NCI-H446 (cell line): ENCODE measurements at regions not wholly inside any gene's neighbourhood (a gene's known extent, or its start where the extent isn't known, plus 50 kb on each side); places are given as distances from the start of the nearest gene placed in this dataset.
"Not testable (repeated sequence)": the region's sequence is repeated elsewhere in the genome, so short reads cannot be mapped to it uniquely, and the experiment has no call there.

ENCODE experiments used
- DNase-seq, 2 experiments: peaks; one replicate each; lab custom pipeline; 2025; lab: John Stamatoyannopoulos, UW

GRCh38 chr2:209300766-209301165 is 123.1 kb upstream of the MAP2 start:
- not testable (repeated sequence) for DNase-seq

DNA sequence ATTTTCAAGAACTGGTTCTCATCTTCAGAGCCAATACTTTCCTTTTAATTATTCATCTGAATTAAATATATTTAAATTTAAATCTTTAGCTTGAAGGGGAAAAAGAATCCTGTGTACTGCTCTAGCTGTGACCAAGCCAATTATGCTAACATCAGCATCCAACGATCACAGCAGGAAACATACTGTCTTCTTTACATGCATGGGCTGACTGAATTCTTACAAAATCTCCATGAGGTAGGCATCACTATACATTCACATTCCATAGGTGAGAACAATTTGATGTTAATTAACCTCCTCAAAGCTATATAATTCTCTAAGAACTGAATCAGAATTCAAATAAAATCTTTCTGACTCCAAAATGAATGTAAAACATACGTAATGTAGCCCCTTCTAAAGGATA is 118.8 kb upstream of the MAP2 start:
- no peak for DNase-seq

GRCh38 chr2:209305746-209306196 is 118.1 kb upstream of the MAP2 start:
- DNase-seq, result no peak

DNA sequence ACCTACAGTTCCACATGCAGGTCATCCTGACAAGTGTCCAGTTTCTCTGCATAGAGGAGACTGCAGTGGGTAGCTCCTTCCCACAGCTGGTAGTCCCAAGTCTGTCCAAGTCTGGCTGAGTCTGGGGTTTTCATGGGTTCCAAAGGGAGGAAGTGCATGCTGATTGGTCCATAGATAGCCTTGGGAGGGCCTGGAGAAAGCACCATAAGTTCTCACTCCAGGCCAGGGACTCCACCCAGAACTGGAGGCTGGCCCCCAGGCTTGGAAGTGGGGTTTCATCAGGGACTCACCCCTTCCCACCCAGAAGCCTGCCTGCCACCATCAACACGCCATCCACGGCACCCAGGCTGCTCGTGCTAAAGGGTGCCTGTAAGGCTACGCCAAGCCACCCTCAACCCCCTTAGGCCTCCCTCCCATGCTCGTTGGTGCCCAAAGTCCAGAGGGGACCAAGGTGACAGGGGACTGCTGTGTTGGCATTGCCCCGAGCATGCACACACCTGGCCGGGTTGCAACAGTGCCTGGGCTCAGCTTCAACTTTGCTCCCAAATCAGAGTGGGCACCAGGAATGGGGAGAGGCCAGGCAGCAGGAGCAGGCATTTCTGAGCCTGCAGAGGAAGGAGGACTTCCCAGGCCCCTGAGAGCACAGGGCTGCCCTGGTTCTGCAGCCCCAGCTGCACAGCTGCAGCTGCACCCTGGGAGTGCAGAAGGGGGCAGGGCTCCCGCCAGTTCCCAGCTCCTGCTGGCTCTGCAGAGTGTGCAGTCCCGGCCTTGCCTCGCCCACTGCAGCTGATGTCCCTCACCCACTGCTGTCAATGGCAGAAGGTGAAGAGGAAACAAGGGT is 116.5 kb upstream of the MAP2 start:
- DNase-seq, result no peak

DNA sequence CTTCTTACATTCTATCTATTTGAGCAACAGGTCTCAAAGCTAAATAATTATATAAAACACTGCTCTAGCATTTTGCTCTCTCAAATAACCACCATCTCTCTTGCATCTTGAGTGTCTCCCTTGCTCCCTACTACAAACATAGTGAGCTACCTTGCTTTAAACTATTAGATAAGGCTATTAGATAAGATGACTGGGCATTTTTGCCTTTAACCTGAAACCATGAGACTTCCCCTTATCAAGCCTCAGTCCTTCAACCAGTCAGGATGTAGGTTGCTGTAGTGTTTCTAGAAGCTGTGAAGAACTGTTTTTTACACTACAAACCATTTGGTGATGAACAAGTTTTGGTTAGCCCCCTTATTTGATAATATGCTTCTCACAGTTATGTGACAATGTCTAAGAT is 115.4 kb upstream of the MAP2 start:
- no peak for DNase-seq

- no peak for DNase-seq
Observed at GRCh38 chr2:209311948-209312347, 111.9 kb upstream of the MAP2 start.

- not testable (repeated sequence) for DNase-seq
Observed at GRCh38 chr2:209312450-209312849, 111.4 kb upstream of the MAP2 start.

DNA sequence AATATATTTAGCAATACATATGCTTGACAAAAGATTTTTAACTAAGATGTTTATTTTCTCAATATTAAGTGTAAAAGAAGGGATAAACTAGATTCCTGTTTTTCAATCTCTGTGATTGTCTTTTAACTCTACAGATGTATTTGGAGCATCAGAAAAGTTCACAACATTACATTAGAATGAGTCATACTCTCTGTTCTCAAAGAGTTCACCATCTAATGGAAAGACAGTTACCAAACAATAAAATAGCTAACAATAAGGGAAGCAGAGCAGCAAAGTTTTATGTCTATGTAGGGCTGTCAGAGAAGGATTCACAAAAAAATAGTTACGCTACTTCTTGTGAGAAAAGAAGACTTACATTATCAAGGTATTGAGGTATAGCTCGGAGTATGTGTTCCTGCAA is 109.2 kb upstream of the MAP2 start:
- DNase-seq, result no peak

DNA sequence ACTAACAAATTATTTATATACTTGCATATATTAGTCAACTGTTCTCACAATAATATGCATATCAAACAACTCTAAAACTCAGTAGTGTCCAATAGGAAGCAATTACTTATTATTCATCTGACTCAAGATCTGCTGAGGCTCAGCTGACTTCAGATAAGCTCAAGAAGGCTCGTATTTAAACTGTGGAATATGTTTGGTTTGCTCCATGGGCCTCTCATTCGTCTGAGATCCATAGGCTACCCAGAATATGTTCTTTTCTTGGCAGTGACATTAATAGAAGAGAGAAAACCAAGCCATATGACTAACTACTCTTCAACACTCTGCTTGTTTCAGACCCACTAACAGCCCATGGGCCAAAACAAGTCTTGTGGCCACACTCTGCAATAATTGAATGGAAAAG is 107.7 kb upstream of the MAP2 start:
- DNase-seq, result no peak

DNA sequence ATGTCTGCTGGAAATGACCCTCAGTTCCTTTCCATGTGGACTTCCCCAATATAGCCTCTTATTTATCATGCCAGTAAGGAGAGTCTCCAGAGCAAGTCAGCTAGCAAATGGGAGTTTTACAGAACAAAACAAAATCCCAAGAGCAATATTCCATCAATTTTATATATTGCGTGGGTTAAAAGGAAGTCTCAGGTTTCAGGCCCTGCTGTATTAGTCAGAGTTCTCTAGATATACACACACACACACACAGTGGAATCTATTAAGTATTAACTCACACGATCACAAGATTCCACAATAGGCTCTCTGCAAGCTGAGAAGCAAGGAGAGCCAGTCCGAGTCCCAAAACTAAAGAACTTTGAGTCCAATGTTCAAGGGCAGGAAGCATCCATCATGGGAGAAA is 102.8 kb upstream of the MAP2 start:
- DNase-seq, result no peak

DNA sequence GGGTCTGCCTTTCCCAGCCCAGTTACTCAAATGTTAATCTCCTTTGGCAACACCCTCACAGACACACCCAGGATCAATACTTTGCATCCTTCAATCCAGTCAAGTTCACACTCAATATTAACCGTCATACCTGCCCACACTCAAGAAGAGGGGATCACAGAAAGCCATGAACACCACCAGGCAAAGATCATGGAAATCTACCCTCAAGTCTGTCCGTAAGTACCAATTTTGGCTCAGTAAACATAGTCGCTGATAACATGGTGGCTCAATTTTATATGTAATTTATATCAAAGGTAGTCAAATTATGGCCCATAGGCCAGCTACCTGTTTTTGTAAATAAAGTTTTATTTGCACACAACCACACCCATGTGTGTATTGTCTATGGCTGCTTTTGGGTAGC is 102.3 kb upstream of the MAP2 start:
- DNase-seq, result no peak

DNA sequence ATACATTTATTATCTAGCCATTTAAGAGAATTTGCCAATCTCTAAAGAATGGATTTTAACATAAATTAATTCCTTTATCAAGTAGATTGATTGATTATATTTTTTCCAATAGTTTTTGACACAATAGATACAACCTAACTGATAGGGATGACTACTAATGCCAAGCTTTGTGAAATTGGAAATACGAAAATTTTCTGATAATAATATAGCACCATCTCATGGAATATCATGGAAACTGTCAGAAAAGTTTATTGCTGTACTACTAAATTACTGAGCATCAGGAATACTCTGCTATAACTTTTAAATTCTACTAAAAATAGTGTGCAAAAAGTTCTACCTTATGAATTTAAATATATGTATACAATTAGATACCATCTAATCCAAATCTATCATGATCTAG is 101.8 kb upstream of the MAP2 start:
- peak in 1 of 2 experiments; percentile 14 for DNase-seq

GRCh38 chr2:209322905-209323512 is 100.8 kb upstream of the MAP2 start:
- no peak for DNase-seq

- DNase-seq, result no peak
Observed at GRCh38 chr2:209323738-209324137, 100.1 kb upstream of the MAP2 start.

DNA sequence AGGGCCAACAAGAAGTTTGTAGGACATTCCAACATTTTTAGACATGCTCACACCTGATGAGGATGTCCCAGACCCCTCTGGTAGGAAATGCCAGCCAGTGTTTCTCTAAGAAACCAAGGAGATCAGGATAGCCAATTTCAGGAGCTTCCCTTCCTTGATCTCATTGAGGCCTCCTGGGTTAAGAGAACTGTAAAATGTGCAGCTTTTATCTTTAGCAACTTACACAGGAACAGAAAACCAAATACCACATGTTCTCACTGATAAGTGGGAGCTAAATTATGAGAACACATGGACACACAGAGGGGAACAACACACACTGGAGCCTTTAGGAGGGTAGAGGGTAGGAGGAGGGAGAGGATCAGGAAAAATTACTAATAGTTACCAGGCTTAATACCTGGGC is 99.6 kb upstream of the MAP2 start:
- DNase-seq, result no peak

GRCh38 chr2:209331291-209331844 is 92.5 kb upstream of the MAP2 start:
- peak in 1 of 2 experiments; percentile 62 for DNase-seq

GRCh38 chr2:209334188-209335017 is 89.4 kb upstream of the MAP2 start:
- peak; percentile 78 to 89 for DNase-seq

DNA sequence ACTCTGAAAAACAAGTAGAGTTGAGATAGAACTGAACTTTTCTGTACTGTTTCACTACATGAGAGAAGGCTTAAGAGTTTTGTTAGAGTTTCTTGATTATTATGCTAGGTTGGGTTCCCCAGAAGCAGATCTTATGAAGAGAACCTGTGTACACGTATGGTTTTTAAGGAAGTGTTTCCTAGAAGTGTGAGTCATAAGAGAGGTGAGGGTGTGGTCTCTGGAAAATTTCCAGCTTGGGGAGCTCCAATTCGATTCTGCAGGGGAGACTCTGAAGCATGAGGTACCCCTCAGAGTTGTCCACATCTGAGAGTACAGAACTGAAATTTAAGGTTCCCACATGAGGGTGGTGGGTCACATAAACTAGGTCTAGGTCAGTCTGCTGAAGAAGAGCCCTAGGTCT is 83.3 kb upstream of the MAP2 start:
- DNase-seq, result no peak

GRCh38 chr2:209344349-209344748 is 79.5 kb upstream of the MAP2 start:
- no peak for DNase-seq

DNA sequence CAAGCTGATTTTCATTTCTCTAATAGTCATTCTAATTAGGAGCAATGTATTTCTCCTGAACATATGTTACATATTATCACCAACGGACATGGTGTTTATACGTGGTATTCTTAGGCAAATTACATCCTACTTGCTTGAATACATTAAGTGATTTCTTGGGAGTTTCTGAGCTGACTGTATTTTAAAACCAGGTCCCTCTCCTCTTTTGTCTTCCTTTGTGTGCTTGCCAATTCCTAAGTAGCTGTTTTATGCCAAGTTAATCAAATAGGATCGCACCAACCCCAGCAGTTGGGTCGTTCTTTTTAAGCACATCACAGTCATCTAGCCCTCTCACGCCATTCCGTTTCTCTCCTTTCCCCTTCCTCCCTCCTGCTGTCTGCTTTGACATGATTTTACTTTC is 75.4 kb upstream of the MAP2 start:
- peak in 1 of 2 experiments; percentile 32 for DNase-seq

DNA sequence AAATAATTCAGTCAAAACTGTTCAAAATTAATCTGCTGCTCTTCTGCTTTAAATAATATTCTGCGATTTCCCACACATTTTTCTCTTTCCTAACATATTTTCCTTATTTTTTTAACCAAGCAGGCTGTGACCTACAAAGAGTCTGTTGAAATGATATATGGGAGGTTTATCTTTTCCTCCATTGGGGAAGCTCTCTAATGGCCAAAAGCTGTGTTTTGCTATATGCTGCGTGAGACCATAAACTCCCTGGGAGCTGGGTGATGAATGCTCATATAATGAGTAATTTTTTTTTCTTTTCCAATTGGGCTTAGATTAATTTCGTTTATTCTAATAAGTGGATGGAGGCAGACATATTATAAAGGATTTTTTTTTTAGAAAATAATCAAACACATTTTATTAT is 72.2 kb upstream of the MAP2 start:
- no peak for DNase-seq

- DNase-seq, result no peak
Observed at GRCh38 chr2:209358992-209359391, 64.9 kb upstream of the MAP2 start.
